ENCODE measurements at regions not wholly inside any gene's neighbourhood (a gene's known extent, or its start where the extent isn't known, plus 50 kb on each side); places are given as distances from the start of the nearest gene placed in this dataset.

GRCh38 chr21:41065539-41065938 is 102.4 kb upstream of the BACE2 start (continued):
- TF ChIP-seq REST (IDR thresholded peaks at IDR 0.05; ENCODE audit: low read depth, low read length) = no peak

- no peak for DNase-seq
- peaks cover 0 to 25% of the 10 kb centered on the region in 2 experiments; a peak in 2 of 4 replicates for H3K4me1 ChIP-seq (ENCODE audit: control insufficient read depth in 1 of 2, insufficient read depth in 2 of 2, low read depth in 1 of 2, low read length in 1 of 2)
- no peak overlapping the region for H3K4me2 ChIP-seq
- no peak overlapping the region for H3K27ac ChIP-seq (ENCODE audit: low read depth in 2 of 2, low read length in 1 of 2)
- H3K9ac ChIP-seq = no peak overlapping the region
- H3K27me3 ChIP-seq (ENCODE audit: insufficient read depth) = no peaks in the 10 kb centered on the region
- POLR2A ChIA-PET = no interaction called here
- H3K9me2 ChIP-seq = no peaks in the 10 kb centered on the region
- no peaks in the 10 kb centered on the region for H3K9me3 ChIP-seq
- WGBS (ENCODE audit: low lambda C conversion rate) = 44% methylated on average over 12 of the region's 16 CpGs
- TF ChIP-seq GABPA (IDR thresholded peaks at IDR 0.05; ENCODE audit: low read depth) (no peak), YY1 (IDR thresholded peaks at IDR 0.05; ENCODE audit: low read depth) (no peak), FOSL2 (IDR thresholded peaks at IDR 0.05; ENCODE audit: borderline replicate concordance, low read depth) (no peak), RFX5 (IDR thresholded peaks at IDR 0.05; ENCODE audit: low read length) (no peak), GATA2 (CRISPR knock-in tag; IDR thresholded peaks at IDR 0.05) (no peak), SMC3 (IDR thresholded peaks at IDR 0.05; ENCODE audit: low read depth, low read length) (no peak), CTCF (IDR thresholded peaks at IDR 0.05) (no peak), TCF12 (IDR thresholded peaks at IDR 0.05) (no peak), REST (IDR thresholded peaks at IDR 0.05; ENCODE audit: low read depth, low read length) (no peak), RXRA (IDR thresholded peaks at IDR 0.05; ENCODE audit: borderline replicate concordance, low read depth) (no peak)
- H3F3A ChIP-seq (replicated peaks; ENCODE audit: insufficient read depth) = no peaks in the 10 kb centered on the region
- CTCF ChIA-PET = no interaction called here
- no peaks in the 10 kb centered on the region for H3K36me3 ChIP-seq (replicated peaks in 1 of 2; ENCODE audit: control insufficient read depth in 1 of 2, insufficient read depth in 2 of 2, low read length in 1 of 2)
- no peaks in the 10 kb centered on the region for H4K20me1 ChIP-seq (ENCODE audit: insufficient read depth)
- no peak overlapping the region for H3K4me3 ChIP-seq (ENCODE audit: low read depth in 2 of 2, low read length in 1 of 2)
- no peaks in the 10 kb centered on the region for H3K79me2 ChIP-seq (ENCODE audit: insufficient read depth)
- H2AFZ ChIP-seq (ENCODE audit: low read depth) = no peak overlapping the region
These were observed 101.6 kb upstream of the BACE2 start for GRCh38 chr21:41066086-41066938.

All from SK-N-SH (cell line).